Mesendoderm (in vitro differentiated cells): ENCODE measurements at regions not wholly inside any gene's neighbourhood (a gene's known extent, or its start where the extent isn't known, plus 50 kb on each side); places are given as distances from the start of the nearest gene placed in this dataset.

Experiments
- DNase-seq: peaks from one replicate; pipeline ENCODE4 v3.0.0; 2013
- H2AK5ac ChIP-seq: 2 replicates; pipeline ENCODE4 v1.6.1; 2013; ENCODE audit warnings: low read length, inconsistent platforms
- H2BK120ac ChIP-seq: 2 replicates; pipeline ENCODE4 v1.6.1; 2013; ENCODE audit warnings: low read depth, mild to moderate bottlenecking, low read length, moderate library complexity, mixed read lengths
- H2BK15ac ChIP-seq: replicated peaks from 2 replicates; pipeline ENCODE4 v1.6.1; 2013; ENCODE audit warnings: low read depth, mild to moderate bottlenecking, moderate library complexity
- H2BK5ac ChIP-seq: 2 replicates; pipeline ENCODE4 v1.6.1; 2013; ENCODE audit warnings: low read length, inconsistent platforms
- H3K18ac ChIP-seq: 2 replicates; pipeline ENCODE4 v1.6.1; 2013; ENCODE audit warnings: mild to moderate bottlenecking, low read length, mixed read lengths
- H3K23ac ChIP-seq: one replicate; pipeline ENCODE4 v1.6.1; 2013; ENCODE audit warnings: low read length
- H3K27ac ChIP-seq: 2 replicates; pipeline ENCODE4 v1.5.1; 2013; ENCODE audit warnings: low read depth, mild to moderate bottlenecking, inconsistent platforms, low read length, moderate library complexity
- H3K27me3 ChIP-seq: 2 replicates; pipeline ENCODE4 v1.6.1; 2013; ENCODE audit warnings: low read length, control low read depth, mild to moderate bottlenecking, inconsistent platforms; ENCODE audit not compliant: insufficient read depth, poor library complexity
- H3K36me3 ChIP-seq: 2 replicates; pipeline ENCODE4 v1.6.1; 2013; ENCODE audit warnings: low read length, inconsistent platforms; ENCODE audit not compliant: control insufficient read depth, insufficient read depth
- H3K4ac ChIP-seq: one replicate; pipeline ENCODE4 v1.6.1; 2013; ENCODE audit warnings: low read depth, mild to moderate bottlenecking, low read length, moderate library complexity
- H3K4me1 ChIP-seq: 2 replicates; pipeline ENCODE4 v1.6.1; 2013; ENCODE audit warnings: low read depth, low read length, inconsistent platforms; ENCODE audit not compliant: control insufficient read depth
- H3K4me2 ChIP-seq: 2 replicates; pipeline ENCODE4 v1.6.1; 2013; ENCODE audit warnings: low read length
- H3K4me3 ChIP-seq: 2 replicates; pipeline ENCODE4 v1.5.1; 2013; ENCODE audit warnings: mild to moderate bottlenecking, low read length
- H3K56ac ChIP-seq: one replicate; pipeline ENCODE4 v1.6.1; 2013; ENCODE audit warnings: low read length
- H3K79me1 ChIP-seq: 2 replicates; pipeline ENCODE4 v1.6.1; 2013; ENCODE audit warnings: low read length, inconsistent platforms
- H3K79me2 ChIP-seq: 2 replicates; pipeline ENCODE4 v1.6.1; 2013; ENCODE audit warnings: mild to moderate bottlenecking, low read length; ENCODE audit not compliant: control insufficient read depth, insufficient read depth
- H3K9ac ChIP-seq: 2 replicates; pipeline ENCODE4 v1.6.1; 2013; ENCODE audit warnings: low read length, inconsistent platforms
- H4K5ac ChIP-seq: one replicate; pipeline ENCODE4 v1.6.1; 2013; ENCODE audit warnings: low read length
- H4K8ac ChIP-seq: one replicate; pipeline ENCODE4 v1.6.1; 2013; ENCODE audit warnings: low read depth, mild to moderate bottlenecking, control low read depth, low read length, moderate library complexity
- WGBS: extraction: QIAGEN DNeasy Blood & Tissue Kit; methylation state at CpG from one replicate; pipeline ENCODE4 v1.1.7; 2013; ENCODE audit warnings: low lambda C conversion rate, missing lambda C conversion rate; ENCODE audit not compliant: insufficient coverage; ENCODE audit errors: extremely low coverage; 5-methylcytosine and 5-hydroxymethylcytosine counted together

- Histone ChIP-seq H4K8ac (no peak overlapping the region), H3K79me2 (no peaks in the 10 kb centered on the region), H3K9ac (no peak overlapping the region), H2BK120ac (peak overlapping the region; percentile 64), H3K79me1 (no peaks in the 10 kb centered on the region), H3K18ac (no peak overlapping the region), H2BK5ac (no peak overlapping the region), H3K23ac (no peak overlapping the region), H3K4ac (peak overlapping the region; percentile 12), H2BK15ac (no peak overlapping the region), H3K4me2 (no peak overlapping the region), H3K56ac (no peak overlapping the region), H4K5ac (no peak overlapping the region), H3K36me3 (no peaks in the 10 kb centered on the region), H2AK5ac (no peak overlapping the region), H3K4me1 (no peaks in the 10 kb centered on the region), H3K4me3 (no peak overlapping the region), H3K27me3 (no peaks in the 10 kb centered on the region), H3K27ac (no peak overlapping the region)
- no peak for DNase-seq
These were observed 298.1 kb downstream of the NSUN3 start for GRCh38 chr3:94360987-94361386.

- no CpG with 5 or more reads among the region's 4 CpGs for WGBS
- H3K79me2 ChIP-seq, result no peaks in the 10 kb centered on the region
- no peaks in the 10 kb centered on the region for H3K79me1 ChIP-seq
- no peak overlapping the region for H2BK120ac ChIP-seq
- no peak overlapping the region for H3K23ac ChIP-seq
- H2BK5ac ChIP-seq, result no peak overlapping the region
- H3K9ac ChIP-seq, result no peak overlapping the region
- H3K4ac ChIP-seq, result no peak overlapping the region
- H3K27me3 ChIP-seq, result no peaks in the 10 kb centered on the region
- H3K36me3 ChIP-seq, result no peaks in the 10 kb centered on the region
- H4K5ac ChIP-seq, result no peak overlapping the region
- no peak overlapping the region for H3K56ac ChIP-seq
- no peaks in the 10 kb centered on the region for H3K4me1 ChIP-seq
- no peak overlapping the region for H2AK5ac ChIP-seq
- no peak for DNase-seq
- no peak overlapping the region for H2BK15ac ChIP-seq
- H3K4me3 ChIP-seq, result no peak overlapping the region
- H3K27ac ChIP-seq, result no peak overlapping the region
- no peak overlapping the region for H4K8ac ChIP-seq
- H3K4me2 ChIP-seq, result no peak overlapping the region
- H3K18ac ChIP-seq, result no peak overlapping the region
These were observed 299.5 kb downstream of the NSUN3 start for GRCh38 chr3:94362393-94362792.

GRCh38 chr3:94365006-94365405, 302.1 kb downstream of the NSUN3 start:
- no peak overlapping the region for H3K4ac ChIP-seq
- H3K4me1 ChIP-seq, result no peaks in the 10 kb centered on the region
- H3K79me2 ChIP-seq, result no peaks in the 10 kb centered on the region
- no peak overlapping the region for H3K23ac ChIP-seq
- H2AK5ac ChIP-seq, result no peak overlapping the region
- H4K8ac ChIP-seq, result no peak overlapping the region
- no peaks in the 10 kb centered on the region for H3K27me3 ChIP-seq
- H3K9ac ChIP-seq, result no peak overlapping the region
- H3K79me1 ChIP-seq, result no peaks in the 10 kb centered on the region
- H3K27ac ChIP-seq, result no peak overlapping the region
- no peak overlapping the region for H4K5ac ChIP-seq
- H3K56ac ChIP-seq, result no peak overlapping the region
- H2BK120ac ChIP-seq, result no peak overlapping the region
- H3K4me2 ChIP-seq, result no peak overlapping the region
- no peak overlapping the region for H3K4me3 ChIP-seq
- no CpG with 5 or more reads among the region's 3 CpGs for WGBS
- H3K18ac ChIP-seq, result no peak overlapping the region
- no peak overlapping the region for H2BK15ac ChIP-seq
- no peak overlapping the region for H2BK5ac ChIP-seq
- no peak for DNase-seq
- H3K36me3 ChIP-seq, result no peaks in the 10 kb centered on the region

- Histone ChIP-seq H3K4me1 (no peaks in the 10 kb centered on the region), H3K79me2 (no peaks in the 10 kb centered on the region), H3K56ac (no peak overlapping the region), H3K36me3 (no peaks in the 10 kb centered on the region), H3K79me1 (no peaks in the 10 kb centered on the region), H2BK15ac (no peak overlapping the region), H4K8ac (no peak overlapping the region), H2BK120ac (no peak overlapping the region), H4K5ac (no peak overlapping the region), H3K27me3 (no peaks in the 10 kb centered on the region), H3K4me2 (no peak overlapping the region), H3K27ac (no peak overlapping the region), H3K4ac (no peak overlapping the region), H3K18ac (no peak overlapping the region), H2AK5ac (no peak overlapping the region), H3K9ac (no peak overlapping the region), H2BK5ac (no peak overlapping the region), H3K4me3 (no peak overlapping the region), H3K23ac (no peak overlapping the region)
- DNase-seq, result no peak
These were observed 309.2 kb downstream of the NSUN3 start for GRCh38 chr3:94372026-94372425.

GRCh38 chr3:94373456-94373855, 310.6 kb downstream of the NSUN3 start:
- Histone ChIP-seq H3K56ac (no peak overlapping the region), H3K23ac (no peak overlapping the region), H3K18ac (no peak overlapping the region), H3K36me3 (no peaks in the 10 kb centered on the region), H3K4me3 (no peak overlapping the region), H3K27me3 (no peaks in the 10 kb centered on the region), H3K9ac (no peak overlapping the region), H3K4ac (no peak overlapping the region), H2BK120ac (no peak overlapping the region), H3K27ac (no peak overlapping the region), H3K79me2 (no peaks in the 10 kb centered on the region), H3K79me1 (no peaks in the 10 kb centered on the region), H4K5ac (no peak overlapping the region), H2AK5ac (no peak overlapping the region), H2BK15ac (no peak overlapping the region), H3K4me1 (no peaks in the 10 kb centered on the region), H4K8ac (no peak overlapping the region), H2BK5ac (no peak overlapping the region), H3K4me2 (no peak overlapping the region)
- no peak for DNase-seq

GRCh38 chr3:94374439-94375161, 311.7 kb downstream of the NSUN3 start:
- Histone ChIP-seq H2BK5ac (no peak overlapping the region), H3K79me2 (no peaks in the 10 kb centered on the region), H4K8ac (no peak overlapping the region), H3K4me2 (no peak overlapping the region), H3K36me3 (no peaks in the 10 kb centered on the region), H3K56ac (no peak overlapping the region), H4K5ac (no peak overlapping the region), H3K23ac (no peak overlapping the region), H2BK15ac (no peak overlapping the region), H3K4me1 (no peaks in the 10 kb centered on the region), H3K4me3 (no peak overlapping the region), H2AK5ac (no peak overlapping the region), H3K27me3 (no peaks in the 10 kb centered on the region), H3K27ac (no peak overlapping the region), H2BK120ac (no peak overlapping the region), H3K4ac (peak overlapping the region; percentile 70), H3K9ac (no peak overlapping the region), H3K18ac (peak overlapping the region; percentile 41), H3K79me1 (no peaks in the 10 kb centered on the region)
- peak; percentile 56 for DNase-seq
- WGBS, result no CpG with 5 or more reads among the region's 1 CpG
